Astrocyte (in vitro differentiated cells and primary cell): ENCODE measurements at regions not wholly inside any gene's neighbourhood (a gene's known extent, or its start where the extent isn't known, plus 50 kb on each side); places are given as distances from the start of the nearest gene placed in this dataset.

Source experiments
- DNase-seq: peaks from one replicate; pipeline ENCODE4 v3.0.0-alpha.2; 2010; ENCODE audit warnings: low read depth
- FAIRE-seq: peaks from 2 replicates; lab custom pipeline; 2011; peaks lifted over from hg19 to GRCh38; lab: Jason Lieb, UNC
- H2AFZ ChIP-seq: 2 replicates; pipeline ENCODE4 v1.6.0; 2012; ENCODE audit warnings: low read depth, low read length, inconsistent platforms
- H3K27ac ChIP-seq: 2 replicates; pipeline ENCODE4 v1.5.1; 2011; ENCODE audit warnings: low read depth, low read length, inconsistent platforms
- H3K27me3 ChIP-seq: 2 replicates; pipeline ENCODE4 v1.6.0; 2011; ENCODE audit warnings: low read length, inconsistent platforms; ENCODE audit not compliant: insufficient read depth
- H3K36me3 ChIP-seq: 2 replicates; pipeline ENCODE4 v1.5.1; 2011; ENCODE audit warnings: low read length, inconsistent platforms; ENCODE audit not compliant: insufficient read depth
- H3K4me1 ChIP-seq: 2 replicates; pipeline ENCODE4 v1.5.1; 2011; ENCODE audit warnings: low read length, inconsistent platforms; ENCODE audit not compliant: insufficient read depth
- H3K4me2 ChIP-seq: 2 replicates; pipeline ENCODE4 v1.6.0; 2012; ENCODE audit warnings: low read length, inconsistent platforms
- H3K4me3 ChIP-seq: 2 replicates; pipeline ENCODE4 v1.5.1; 2011; ENCODE audit warnings: low read depth, mild to moderate bottlenecking, low read length, inconsistent platforms; ENCODE audit not compliant: insufficient read depth
- H3K79me2 ChIP-seq: 2 replicates; pipeline ENCODE4 v1.6.0; 2012; ENCODE audit warnings: mild to moderate bottlenecking, low read length, inconsistent platforms; ENCODE audit not compliant: insufficient read depth
- H3K9ac ChIP-seq: 2 replicates; pipeline ENCODE4 v1.6.0; 2012; ENCODE audit warnings: mild to moderate bottlenecking, low read length, inconsistent platforms
- H3K9me3 ChIP-seq: 2 replicates; pipeline ENCODE4 v1.5.1; 2012; ENCODE audit warnings: low read depth, mild to moderate bottlenecking, low read length, inconsistent platforms; ENCODE audit not compliant: insufficient read depth
- H4K20me1 ChIP-seq: 2 replicates; pipeline ENCODE4 v1.6.0; 2012; ENCODE audit warnings: low read length, inconsistent platforms; ENCODE audit not compliant: insufficient read depth
- H3K27ac Mint-ChIP-seq: one replicate; pipeline ENCODE4 v1.8.0; 2021; ENCODE audit warnings: mild to moderate bottlenecking, mixed read lengths; ENCODE audit not compliant: unreplicated experiment
- H3K27me3 Mint-ChIP-seq: one replicate; pipeline ENCODE4 v1.8.0; 2021; ENCODE audit warnings: low read depth, mixed read lengths; ENCODE audit not compliant: unreplicated experiment
- H3K36me3 Mint-ChIP-seq: one replicate; pipeline ENCODE4 v1.8.0; 2021; ENCODE audit warnings: low read depth, mixed read lengths; ENCODE audit not compliant: unreplicated experiment
- H3K4me1 Mint-ChIP-seq: one replicate; pipeline ENCODE4 v1.8.0; 2021; ENCODE audit warnings: low read depth, mixed read lengths; ENCODE audit not compliant: unreplicated experiment
- H3K4me3 Mint-ChIP-seq: one replicate; pipeline ENCODE4 v1.8.0; 2021; ENCODE audit warnings: mild to moderate bottlenecking, moderate library complexity, mixed read lengths; ENCODE audit not compliant: unreplicated experiment
- H3K9me3 Mint-ChIP-seq: one replicate; pipeline ENCODE4 v1.8.0; 2021; ENCODE audit warnings: mild to moderate bottlenecking, mixed read lengths; ENCODE audit not compliant: unreplicated experiment
- CTCF ChIP-seq: IDR thresholded peaks from 2 replicates; pipeline ENCODE4 v1.5.1; 2011; ENCODE audit warnings: low read depth, mild to moderate bottlenecking, inconsistent platforms, low read length, moderate library complexity; ENCODE audit not compliant: insufficient read depth
- EZH2 ChIP-seq: IDR thresholded peaks from 2 replicates; pipeline ENCODE4 v1.6.1; 2012; ENCODE audit warnings: mild to moderate bottlenecking, low read length, inconsistent platforms; ENCODE audit not compliant: insufficient read depth

GRCh38 chr10:21071001-21071673, 174.0 kb upstream of the NEBL start:
- no peaks in the 10 kb centered on the region for H4K20me1 ChIP-seq
- H3K4me2 ChIP-seq: no peak overlapping the region
- H3K36me3 ChIP-seq: no peaks in the 10 kb centered on the region
- no peak overlapping the region for H3K4me3 ChIP-seq
- no peaks in the 10 kb centered on the region for H3K9me3 Mint-ChIP-seq
- H3K4me3 Mint-ChIP-seq: no peak overlapping the region
- no peaks in the 10 kb centered on the region for H3K27me3 Mint-ChIP-seq
- no peaks in the 10 kb centered on the region for H3K4me1 ChIP-seq
- H3K27ac ChIP-seq: no peak overlapping the region
- H3K9me3 ChIP-seq: no peaks in the 10 kb centered on the region
- no peaks in the 10 kb centered on the region for H3K79me2 ChIP-seq
- no peak overlapping the region for H3K9ac ChIP-seq
- H3K36me3 Mint-ChIP-seq: no peaks in the 10 kb centered on the region
- no peaks in the 10 kb centered on the region for H3K27me3 ChIP-seq
- no peak overlapping the region for H2AFZ ChIP-seq
- TF ChIP-seq EZH2 (no peak), CTCF (no peak)
- peaks cover 4% of the 10 kb centered on the region for H3K4me1 Mint-ChIP-seq
- no peak for FAIRE-seq
- DNase-seq: no peak
- no peak overlapping the region for H3K27ac Mint-ChIP-seq

GRCh38 chr10:21069929-21070700, 173.0 kb upstream of the NEBL start:
- no peak for DNase-seq
- Mint-ChIP-seq H3K27me3 (no peaks in the 10 kb centered on the region), H3K27ac (no peak overlapping the region), H3K4me1 (peaks cover 4% of the 10 kb centered on the region), H3K4me3 (no peak overlapping the region), H3K9me3 (no peaks in the 10 kb centered on the region), H3K36me3 (no peaks in the 10 kb centered on the region)
- H3K9me3 ChIP-seq: no peaks in the 10 kb centered on the region
- no peaks in the 10 kb centered on the region for H3K79me2 ChIP-seq
- no peaks in the 10 kb centered on the region for H3K36me3 ChIP-seq
- no peak overlapping the region for H3K9ac ChIP-seq
- H3K4me1 ChIP-seq: no peaks in the 10 kb centered on the region
- no peak overlapping the region for H3K27ac ChIP-seq
- TF ChIP-seq CTCF (no peak), EZH2 (no peak)
- H4K20me1 ChIP-seq: no peaks in the 10 kb centered on the region
- H3K4me2 ChIP-seq: no peak overlapping the region
- H3K27me3 ChIP-seq: no peaks in the 10 kb centered on the region
- no peak overlapping the region for H3K4me3 ChIP-seq
- H2AFZ ChIP-seq: no peak overlapping the region
- no peak for FAIRE-seq

- no peak overlapping the region for H3K4me3 Mint-ChIP-seq
- H3K79me2 ChIP-seq: no peaks in the 10 kb centered on the region
- no peak overlapping the region for H2AFZ ChIP-seq
- H3K9me3 ChIP-seq: no peaks in the 10 kb centered on the region
- H3K4me1 ChIP-seq: no peaks in the 10 kb centered on the region
- no peaks in the 10 kb centered on the region for H3K36me3 ChIP-seq
- FAIRE-seq: no peak
- no peaks in the 10 kb centered on the region for H4K20me1 ChIP-seq
- H3K9me3 Mint-ChIP-seq: no peaks in the 10 kb centered on the region
- no peak overlapping the region for H3K4me3 ChIP-seq
- no peak overlapping the region for H3K9ac ChIP-seq
- H3K4me2 ChIP-seq: no peak overlapping the region
- peaks cover 4% of the 10 kb centered on the region for H3K4me1 Mint-ChIP-seq
- H3K27me3 ChIP-seq: no peaks in the 10 kb centered on the region
- no peaks in the 10 kb centered on the region for H3K27me3 Mint-ChIP-seq
- TF ChIP-seq EZH2 (no peak), CTCF (no peak)
- H3K27ac Mint-ChIP-seq: no peak overlapping the region
- H3K27ac ChIP-seq: no peak overlapping the region
- H3K36me3 Mint-ChIP-seq: no peaks in the 10 kb centered on the region
- no peak for DNase-seq
Observed at GRCh38 chr10:21069278-21069677, 172.2 kb upstream of the NEBL start.
